Pancreas (tissue), 10 donors: ENCODE measurements at regions not wholly inside any gene's neighbourhood (a gene's known extent, or its start where the extent isn't known, plus 50 kb on each side); places are given as distances from the start of the nearest gene placed in this dataset.

ENCODE experiments used
- ATAC-seq, 4 donors: fragments of 200-7000 bp; cut with Tn5 transposase; one replicate each; pipeline versions ENCODE4 v1.8.0 to v1.9.1; 2020; ENCODE audit warnings: mild to moderate bottlenecking in 4 of 4, moderate library complexity in 4 of 4
- DNase-seq, 6 donors: peaks; one replicate each; pipeline ENCODE4 v3.0.0-alpha.2; 2020
- FAIRE-seq: peaks from 2 replicates; lab custom pipeline; 2012; peaks lifted over from hg19 to GRCh38; lab: Jason Lieb, UNC
- H3K27ac ChIP-seq, 4 donors: fragments of 200-600 bp; sonication (generic); 1 replicate in 3 of 4; 2 replicates in 1 of 4; pipeline versions ENCODE4 v1.5.0 to v1.8.0; 2020
- H3K27me3 ChIP-seq, 4 donors: fragments of 200-600 bp; one replicate each; pipeline ENCODE4 v1.8.0; 2021
- H3K36me3 ChIP-seq, 3 donors: fragments of 200-600 bp; sonication (generic) in 1 of 3; one replicate each; pipeline versions ENCODE4 v1.5.0 to v1.8.0; 2020 to 2021
- H3K4me1 ChIP-seq, 3 donors: fragments of 200-600 bp; one replicate each; pipeline ENCODE4 v1.8.0; 2021
- H3K4me3 ChIP-seq, 4 donors: fragments of 200-600 bp; sonication (generic) in 2 of 4; one replicate each; pipeline versions ENCODE4 v1.5.0 to v1.8.0; 2020 to 2021
- H3K9me3 ChIP-seq, 4 donors: fragments of 200-600 bp; one replicate each; pipeline ENCODE4 v1.8.0; 2021
- WGBS, 2 donors: extraction: QIAGEN DNeasy Blood & Tissue Kit; methylation state at CpG; one replicate each; pipeline ENCODE4 v1.1.7; 2013; 5-methylcytosine and 5-hydroxymethylcytosine counted together
- intact Hi-C, 3 donors: fragments of 100-400 bp; cut with DNase I; formaldehyde crosslinking; loops; one replicate each; pipeline versions ENCODE4 v1.11.1 to v1.14.2; 2022
- TF ChIP-seq, protein P1 (sequence below), 4 donors: fragments of 200-600 bp; sonication (generic) in 3 of 4; IDR thresholded peaks; one replicate each; pipeline versions ENCODE4 v1.5.0 to v1.8.0; 2021; ENCODE audit warnings: antibody characterized with exemption in 4 of 4
- donor health status: healthy with polysubstance abuse.
- donor health status: DM: no; HTN: no; CAD: no; lungs with moderate emphysema.
- donor health status: DM: no; HTN: no; CAD: no.
- donor health status: control.
- donor health status: control.
- donor health status: Bipolar disorder and iron deficiency.
- donor health status: DM: yes; HTN: yes; CAD: no.
- donor health status: DM: no; HTN: no; CAD: no.
- donor health status: DM: no; HTN: no; CAD: no.
- donor health status: DM: yes; HTN: yes; CAD: no.

DNA sequence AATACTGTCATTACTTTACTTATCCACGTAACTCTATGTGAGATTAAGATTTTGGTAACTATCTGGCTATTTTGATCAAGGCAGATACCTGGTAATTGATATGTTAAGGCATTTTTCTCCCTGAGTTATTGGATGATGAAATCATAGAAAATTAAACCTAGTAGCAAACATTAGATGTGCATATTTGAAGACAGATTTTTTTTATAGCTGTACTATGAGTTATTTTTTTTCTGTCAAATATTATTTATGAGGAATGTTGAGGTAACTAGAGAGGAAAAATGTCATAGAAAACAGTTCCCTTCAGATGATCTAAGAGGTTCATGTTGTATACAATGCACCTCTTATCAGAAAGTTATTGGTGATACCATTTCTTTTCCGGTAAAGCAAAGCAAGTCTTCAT is 64.9 kb upstream of the SLC38A2 start:
- H3K27ac ChIP-seq, result no peak overlapping the region
- no peak for FAIRE-seq
- no peaks in the 10 kb centered on the region for H3K4me1 ChIP-seq
- H3K36me3 ChIP-seq, result no peaks in the 10 kb centered on the region
- H3K4me3 ChIP-seq, result no peak overlapping the region
- H3K27me3 ChIP-seq, result no peaks in the 10 kb centered on the region
- ATAC-seq, result no peak
- no peak for DNase-seq
- TF ChIP-seq, protein P1, sequence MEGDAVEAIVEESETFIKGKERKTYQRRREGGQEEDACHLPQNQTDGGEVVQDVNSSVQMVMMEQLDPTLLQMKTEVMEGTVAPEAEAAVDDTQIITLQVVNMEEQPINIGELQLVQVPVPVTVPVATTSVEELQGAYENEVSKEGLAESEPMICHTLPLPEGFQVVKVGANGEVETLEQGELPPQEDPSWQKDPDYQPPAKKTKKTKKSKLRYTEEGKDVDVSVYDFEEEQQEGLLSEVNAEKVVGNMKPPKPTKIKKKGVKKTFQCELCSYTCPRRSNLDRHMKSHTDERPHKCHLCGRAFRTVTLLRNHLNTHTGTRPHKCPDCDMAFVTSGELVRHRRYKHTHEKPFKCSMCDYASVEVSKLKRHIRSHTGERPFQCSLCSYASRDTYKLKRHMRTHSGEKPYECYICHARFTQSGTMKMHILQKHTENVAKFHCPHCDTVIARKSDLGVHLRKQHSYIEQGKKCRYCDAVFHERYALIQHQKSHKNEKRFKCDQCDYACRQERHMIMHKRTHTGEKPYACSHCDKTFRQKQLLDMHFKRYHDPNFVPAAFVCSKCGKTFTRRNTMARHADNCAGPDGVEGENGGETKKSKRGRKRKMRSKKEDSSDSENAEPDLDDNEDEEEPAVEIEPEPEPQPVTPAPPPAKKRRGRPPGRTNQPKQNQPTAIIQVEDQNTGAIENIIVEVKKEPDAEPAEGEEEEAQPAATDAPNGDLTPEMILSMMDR (IDR thresholded peaks at IDR 0.05), result no peak
- 78 to 80% methylated on average over 2 of the region's 2 CpGs for WGBS, 2 donors
- intact Hi-C loops, result no loop called here
- H3K9me3 ChIP-seq, result no peaks in the 10 kb centered on the region

DNA sequence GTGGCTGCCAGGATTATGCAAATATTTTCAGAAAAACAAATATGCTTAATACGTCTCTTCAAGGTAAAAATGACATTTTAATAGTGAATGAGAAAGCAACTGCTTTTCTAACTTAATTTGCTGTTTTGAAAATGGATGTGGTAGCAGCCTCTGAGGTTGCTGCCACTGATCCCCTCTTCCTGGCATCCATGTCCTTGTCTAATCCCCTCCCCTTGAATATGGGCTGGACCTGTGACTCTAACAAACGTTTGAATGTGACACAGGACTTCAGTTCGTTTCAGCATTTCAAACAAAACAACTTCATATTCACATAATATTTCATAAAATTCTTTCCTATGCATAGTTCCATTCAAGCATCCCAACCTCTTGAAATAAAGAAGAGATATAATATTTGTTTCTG is 64.2 kb upstream of the SLC38A2 start:
- no peak overlapping the region for H3K4me3 ChIP-seq
- WGBS, 2 donors, result 32 to 38% methylated on average over 3 of the region's 3 CpGs
- H3K27me3 ChIP-seq, result no peaks in the 10 kb centered on the region
- TF ChIP-seq, protein P1 (IDR thresholded peaks at IDR 0.05), result no peak
- no peaks in the 10 kb centered on the region for H3K4me1 ChIP-seq
- H3K27ac ChIP-seq, result no peak overlapping the region
- no peaks in the 10 kb centered on the region for H3K36me3 ChIP-seq
- FAIRE-seq (no peak), ATAC-seq (no peak), DNase-seq (no peak)
- intact Hi-C loops, result no loop called here
- H3K9me3 ChIP-seq, result no peaks in the 10 kb centered on the region

DNA sequence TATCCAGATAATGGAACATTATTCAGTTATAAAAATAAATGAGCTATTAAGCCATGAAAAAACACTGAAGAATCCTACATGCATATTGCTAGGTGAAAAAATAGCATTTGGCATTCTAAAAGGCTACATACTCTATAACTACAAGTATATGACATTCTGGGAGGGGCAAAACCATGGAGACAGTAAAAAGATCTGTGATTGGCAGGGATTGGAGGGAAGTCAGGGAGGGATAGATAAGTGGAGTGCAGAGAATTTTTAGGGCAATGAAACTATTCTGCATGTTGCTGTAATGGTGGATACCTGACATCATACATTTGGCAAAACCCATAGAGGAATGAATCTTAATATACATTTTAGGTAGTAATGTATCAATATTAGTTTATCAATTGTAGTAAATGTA is 63.1 kb upstream of the SLC38A2 start:
- Histone ChIP-seq H3K4me3 (no peak overlapping the region), H3K4me1 (peaks cover 0 to 7% (median 4%) of the 10 kb centered on the region in 3 donors), H3K27ac (no peak overlapping the region), H3K9me3 (no peaks in the 10 kb centered on the region), H3K27me3 (no peaks in the 10 kb centered on the region), H3K36me3 (no peaks in the 10 kb centered on the region)
- intact Hi-C loops, result no loop called here
- TF ChIP-seq, protein P1 (IDR thresholded peaks at IDR 0.05), result no peak
- FAIRE-seq (no peak), ATAC-seq (no peak), DNase-seq (no peak)

DNA sequence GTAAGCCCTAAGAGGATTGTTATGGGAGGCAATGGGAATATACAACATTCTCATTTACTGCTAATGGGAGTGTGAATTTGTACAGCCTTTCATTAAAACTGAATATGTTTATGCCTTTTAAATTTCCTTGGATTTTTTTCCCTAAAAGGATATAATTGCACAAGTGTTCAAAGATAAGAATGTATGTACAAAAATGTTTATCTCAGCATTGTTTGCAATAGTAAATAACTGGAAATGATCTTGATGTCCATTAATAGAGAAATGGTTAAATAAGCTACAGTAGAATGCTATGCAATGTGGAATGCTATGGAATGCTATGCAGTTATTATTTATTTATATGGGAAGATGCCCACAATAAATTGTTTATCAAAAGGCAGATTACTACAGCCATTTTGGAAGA is 62.5 kb upstream of the SLC38A2 start:
- no peak overlapping the region for H3K4me3 ChIP-seq
- H3K36me3 ChIP-seq, result no peaks in the 10 kb centered on the region
- peaks cover 3 to 10% (median 8%) of the 10 kb centered on the region in 3 donors for H3K4me1 ChIP-seq
- no peaks in the 10 kb centered on the region for H3K27me3 ChIP-seq
- ATAC-seq, result no peak
- intact Hi-C loops, result no loop called here
- no peak overlapping the region for H3K27ac ChIP-seq
- H3K9me3 ChIP-seq, result no peaks in the 10 kb centered on the region
- TF ChIP-seq, protein P1 (IDR thresholded peaks at IDR 0.05), result no peak
- DNase-seq, result no peak
- no peak for FAIRE-seq

DNA sequence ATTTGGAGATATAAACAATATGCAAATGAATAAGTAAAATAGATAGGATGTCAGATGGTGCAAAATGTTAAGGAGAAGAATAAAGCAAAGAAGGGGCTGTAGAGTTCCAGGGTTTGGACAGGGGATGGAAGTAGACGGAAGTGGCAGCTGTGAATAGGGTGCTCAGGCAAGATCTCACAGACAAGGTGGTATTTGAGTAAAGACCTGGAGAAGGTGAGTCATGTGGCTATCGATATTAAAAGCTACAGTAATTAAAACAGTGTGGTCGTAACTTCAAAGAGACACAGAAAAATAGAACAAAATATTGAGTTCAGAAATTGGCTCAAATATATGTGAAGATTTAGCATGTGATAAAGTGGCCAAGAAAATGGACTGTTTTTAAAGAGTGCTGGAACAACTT is 61.3 kb upstream of the SLC38A2 start:
- intact Hi-C loops, result no loop called here
- TF ChIP-seq, protein P1 (IDR thresholded peaks at IDR 0.05), result no peak
- ATAC-seq (no peak), DNase-seq (no peak), FAIRE-seq (no peak)
- H3K4me3 ChIP-seq, result no peak overlapping the region
- H3K36me3 ChIP-seq, result no peaks in the 10 kb centered on the region
- peaks cover 8 to 14% (median 13%) of the 10 kb centered on the region in 3 donors for H3K4me1 ChIP-seq
- no peaks in the 10 kb centered on the region for H3K9me3 ChIP-seq
- H3K27me3 ChIP-seq, result no peaks in the 10 kb centered on the region
- no peak overlapping the region for H3K27ac ChIP-seq
- 95 to 99% methylated on average over 3 of the region's 3 CpGs for WGBS, 2 donors
